ENCODE measurements at regions not wholly inside any gene's neighbourhood (a gene's known extent, or its start where the extent isn't known, plus 50 kb on each side); places are given as distances from the start of the nearest gene placed in this dataset.
"Not testable (repeated sequence)": the region's sequence is repeated elsewhere in the genome, so short reads cannot be mapped to it uniquely, and the experiment has no call there.

DNA sequence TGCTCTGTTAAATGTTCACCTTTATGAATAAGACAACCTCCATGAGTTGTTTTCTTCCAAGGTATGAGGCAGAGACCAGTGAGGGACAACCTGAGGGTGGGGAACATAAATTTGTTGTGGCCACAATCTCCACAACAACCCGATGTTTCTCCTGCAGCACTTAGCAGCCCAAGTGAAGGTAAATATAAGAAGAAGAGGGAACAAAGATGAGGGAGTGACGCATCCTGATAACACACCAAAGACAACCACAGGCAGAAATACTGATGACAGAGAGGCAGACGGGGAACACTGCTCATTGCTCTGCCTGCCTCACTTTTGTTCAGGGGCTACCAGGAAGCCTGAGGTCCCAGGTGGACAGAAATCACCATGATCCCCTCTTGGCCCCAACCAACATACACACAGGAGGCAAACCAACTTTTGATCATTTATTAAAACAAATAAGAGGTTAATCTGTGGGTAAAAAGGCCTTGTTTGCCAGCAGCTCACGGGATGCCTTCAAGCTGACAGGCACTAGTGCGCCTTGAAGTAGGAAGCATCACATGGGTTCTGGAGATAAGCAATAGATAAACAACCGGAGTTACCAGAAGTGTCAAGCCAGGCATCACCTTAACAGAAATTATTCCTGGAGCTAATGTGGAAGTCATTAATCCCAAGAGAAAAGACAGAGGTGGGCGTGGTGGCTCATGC, 104.9 kb upstream of the ALDH3B2 start:
- TF ChIP-seq EZH2 (IDR thresholded peaks at IDR 0.05; ENCODE audit: low read depth, unreplicated experiment); POLR2AphosphoS5 (IDR thresholded peaks at IDR 0.05; ENCODE audit: low read depth); EZH2phosphoT487 (IDR thresholded peaks at IDR 0.05; ENCODE audit: unreplicated experiment); JUNB (IDR thresholded peaks at IDR 0.05; ENCODE audit: unreplicated experiment): not testable (repeated sequence)
- TF ChIP-seq, protein P1, sequence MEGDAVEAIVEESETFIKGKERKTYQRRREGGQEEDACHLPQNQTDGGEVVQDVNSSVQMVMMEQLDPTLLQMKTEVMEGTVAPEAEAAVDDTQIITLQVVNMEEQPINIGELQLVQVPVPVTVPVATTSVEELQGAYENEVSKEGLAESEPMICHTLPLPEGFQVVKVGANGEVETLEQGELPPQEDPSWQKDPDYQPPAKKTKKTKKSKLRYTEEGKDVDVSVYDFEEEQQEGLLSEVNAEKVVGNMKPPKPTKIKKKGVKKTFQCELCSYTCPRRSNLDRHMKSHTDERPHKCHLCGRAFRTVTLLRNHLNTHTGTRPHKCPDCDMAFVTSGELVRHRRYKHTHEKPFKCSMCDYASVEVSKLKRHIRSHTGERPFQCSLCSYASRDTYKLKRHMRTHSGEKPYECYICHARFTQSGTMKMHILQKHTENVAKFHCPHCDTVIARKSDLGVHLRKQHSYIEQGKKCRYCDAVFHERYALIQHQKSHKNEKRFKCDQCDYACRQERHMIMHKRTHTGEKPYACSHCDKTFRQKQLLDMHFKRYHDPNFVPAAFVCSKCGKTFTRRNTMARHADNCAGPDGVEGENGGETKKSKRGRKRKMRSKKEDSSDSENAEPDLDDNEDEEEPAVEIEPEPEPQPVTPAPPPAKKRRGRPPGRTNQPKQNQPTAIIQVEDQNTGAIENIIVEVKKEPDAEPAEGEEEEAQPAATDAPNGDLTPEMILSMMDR (conservative IDR thresholded peaks at IDR 0.05; ENCODE audit: low read depth in 2 of 2): not testable (repeated sequence)
- TF ChIP-seq, protein P2, sequence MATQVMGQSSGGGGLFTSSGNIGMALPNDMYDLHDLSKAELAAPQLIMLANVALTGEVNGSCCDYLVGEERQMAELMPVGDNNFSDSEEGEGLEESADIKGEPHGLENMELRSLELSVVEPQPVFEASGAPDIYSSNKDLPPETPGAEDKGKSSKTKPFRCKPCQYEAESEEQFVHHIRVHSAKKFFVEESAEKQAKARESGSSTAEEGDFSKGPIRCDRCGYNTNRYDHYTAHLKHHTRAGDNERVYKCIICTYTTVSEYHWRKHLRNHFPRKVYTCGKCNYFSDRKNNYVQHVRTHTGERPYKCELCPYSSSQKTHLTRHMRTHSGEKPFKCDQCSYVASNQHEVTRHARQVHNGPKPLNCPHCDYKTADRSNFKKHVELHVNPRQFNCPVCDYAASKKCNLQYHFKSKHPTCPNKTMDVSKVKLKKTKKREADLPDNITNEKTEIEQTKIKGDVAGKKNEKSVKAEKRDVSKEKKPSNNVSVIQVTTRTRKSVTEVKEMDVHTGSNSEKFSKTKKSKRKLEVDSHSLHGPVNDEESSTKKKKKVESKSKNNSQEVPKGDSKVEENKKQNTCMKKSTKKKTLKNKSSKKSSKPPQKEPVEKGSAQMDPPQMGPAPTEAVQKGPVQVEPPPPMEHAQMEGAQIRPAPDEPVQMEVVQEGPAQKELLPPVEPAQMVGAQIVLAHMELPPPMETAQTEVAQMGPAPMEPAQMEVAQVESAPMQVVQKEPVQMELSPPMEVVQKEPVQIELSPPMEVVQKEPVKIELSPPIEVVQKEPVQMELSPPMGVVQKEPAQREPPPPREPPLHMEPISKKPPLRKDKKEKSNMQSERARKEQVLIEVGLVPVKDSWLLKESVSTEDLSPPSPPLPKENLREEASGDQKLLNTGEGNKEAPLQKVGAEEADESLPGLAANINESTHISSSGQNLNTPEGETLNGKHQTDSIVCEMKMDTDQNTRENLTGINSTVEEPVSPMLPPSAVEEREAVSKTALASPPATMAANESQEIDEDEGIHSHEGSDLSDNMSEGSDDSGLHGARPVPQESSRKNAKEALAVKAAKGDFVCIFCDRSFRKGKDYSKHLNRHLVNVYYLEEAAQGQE (IDR thresholded peaks at IDR 0.05; ENCODE audit: unreplicated experiment): not testable (repeated sequence)

Data from GM23338 (cell line).